HG02840 (cell line): ENCODE measurements at regions not wholly inside any gene's neighbourhood (a gene's known extent, or its start where the extent isn't known, plus 50 kb on each side); places are given as distances from the start of the nearest gene placed in this dataset.

ENCODE experiments used
- ATAC-seq: cut with Tn5 transposase; IDR thresholded peaks from one replicate; pipeline ENCODE4 v1.9.1; 2021; ENCODE audit warnings: mild to moderate bottlenecking, moderate library complexity, moderate number of reproducible peaks; ENCODE audit not compliant: unreplicated experiment, low FRiP score

DNA sequence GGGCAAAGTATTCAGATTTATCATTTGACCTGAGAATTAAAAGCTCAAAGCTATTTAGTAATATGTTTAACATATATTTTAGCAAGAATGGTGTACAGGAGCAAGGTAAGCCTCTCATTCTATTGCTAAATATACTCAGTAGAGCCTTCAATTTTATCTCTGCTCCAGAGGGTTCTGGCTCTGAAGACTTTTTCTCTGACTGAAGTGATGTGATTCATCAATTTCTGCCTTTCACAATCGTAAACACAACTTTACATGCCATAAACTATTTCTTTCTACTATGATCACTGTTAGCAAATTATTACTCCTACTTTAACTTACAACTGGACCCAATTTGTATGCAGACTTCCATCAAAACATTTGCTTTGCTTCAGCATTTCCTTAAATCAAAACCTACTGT is 315.0 kb upstream of the NDST4 start:
- ATAC-seq, result no peak

DNA sequence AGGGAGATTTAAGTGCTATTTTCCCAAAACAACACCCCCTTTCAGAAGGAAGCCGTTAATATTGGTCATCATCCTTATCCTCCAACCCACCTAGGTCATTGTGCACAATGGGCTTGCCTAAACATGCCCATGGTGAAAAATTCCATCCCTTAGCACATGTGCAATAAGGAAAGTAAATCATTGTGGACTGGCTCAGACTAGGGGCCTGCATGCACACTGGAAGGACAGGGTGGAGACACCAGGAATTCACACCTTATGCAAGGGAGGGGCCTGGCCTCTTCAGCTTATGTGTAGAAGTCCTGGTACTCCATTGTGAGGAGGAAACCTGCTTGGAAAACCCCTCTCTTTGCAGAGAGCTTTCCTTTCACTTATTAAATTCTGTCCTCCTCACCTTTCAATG is 311.4 kb upstream of the NDST4 start:
- ATAC-seq, result no peak

DNA sequence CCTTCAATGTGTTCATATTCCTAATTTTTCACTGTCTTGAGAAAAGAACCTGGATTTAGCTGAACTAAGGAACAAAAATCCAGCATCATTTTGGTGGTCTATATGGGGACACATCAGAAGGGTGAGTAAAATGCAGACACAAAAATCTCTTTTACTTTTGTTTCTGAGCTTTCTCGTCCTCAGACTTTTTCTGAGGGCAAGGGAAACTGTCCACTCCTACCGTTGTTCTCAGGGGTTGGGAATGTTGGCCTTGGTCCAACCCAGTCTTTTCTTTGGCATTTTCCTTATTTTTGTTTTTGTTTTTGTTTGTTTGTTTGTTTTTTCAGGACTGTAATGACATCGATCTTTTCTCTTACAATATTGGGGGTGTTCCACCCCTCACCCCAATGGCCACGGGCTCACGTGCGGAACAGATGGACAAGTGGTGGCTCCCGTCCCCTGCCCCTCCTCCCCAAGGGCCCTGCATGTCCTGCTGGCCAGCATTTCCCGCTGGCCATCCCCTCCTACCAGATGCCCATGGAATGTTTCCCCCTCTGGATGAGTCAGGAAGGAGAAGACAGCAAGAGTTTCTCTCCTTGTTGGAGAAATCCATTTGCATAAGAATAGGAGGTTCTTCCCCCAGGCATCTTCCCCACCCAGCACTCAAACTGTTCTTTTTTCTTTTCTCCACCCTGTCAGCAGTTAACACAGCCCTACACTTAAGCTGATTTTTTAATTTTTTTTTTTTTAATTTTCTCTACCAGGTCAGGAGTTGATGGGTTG is 305.4 kb upstream of the NDST4 start:
- ATAC-seq, result no peak

DNA sequence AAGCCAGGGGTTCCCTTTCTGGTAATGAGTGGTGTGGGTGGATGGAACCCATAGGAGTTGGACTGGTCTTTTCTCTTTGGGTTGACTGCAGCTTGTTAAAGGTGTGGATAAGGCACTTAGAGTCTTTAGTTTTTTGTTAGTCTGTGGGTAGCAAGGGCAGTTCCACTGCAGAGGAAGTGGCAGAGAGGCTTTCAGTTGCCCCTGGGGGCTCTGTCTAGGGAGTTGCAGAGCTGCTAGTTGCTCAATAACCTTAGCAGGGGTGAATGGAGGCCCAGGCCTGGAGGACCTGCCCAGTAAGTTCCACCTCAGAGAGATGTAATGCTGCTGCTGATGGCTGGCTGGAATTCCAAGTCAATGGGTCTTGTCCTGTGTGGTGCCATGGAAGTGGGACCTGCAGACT is 282.6 kb upstream of the NDST4 start:
- no peak for ATAC-seq

DNA sequence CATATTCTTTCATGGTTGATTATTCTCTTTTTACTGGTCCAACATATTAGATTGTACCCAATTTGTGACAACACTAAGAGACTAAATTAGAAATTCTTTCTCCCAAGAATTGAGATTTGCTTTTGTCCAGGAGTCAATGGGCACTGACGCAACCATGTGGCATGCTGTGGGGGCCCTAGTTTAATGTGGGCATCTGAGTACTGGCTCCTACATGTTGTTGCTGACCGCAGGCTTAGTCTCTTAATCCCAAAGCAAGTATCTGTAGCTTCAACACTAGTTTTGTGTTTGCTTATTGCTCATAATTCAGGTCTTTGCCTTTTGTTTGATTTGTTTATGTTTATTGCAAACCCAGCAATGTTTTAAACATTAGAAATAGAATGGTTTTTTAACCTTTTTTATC is 263.4 kb upstream of the NDST4 start:
- no peak for ATAC-seq

DNA sequence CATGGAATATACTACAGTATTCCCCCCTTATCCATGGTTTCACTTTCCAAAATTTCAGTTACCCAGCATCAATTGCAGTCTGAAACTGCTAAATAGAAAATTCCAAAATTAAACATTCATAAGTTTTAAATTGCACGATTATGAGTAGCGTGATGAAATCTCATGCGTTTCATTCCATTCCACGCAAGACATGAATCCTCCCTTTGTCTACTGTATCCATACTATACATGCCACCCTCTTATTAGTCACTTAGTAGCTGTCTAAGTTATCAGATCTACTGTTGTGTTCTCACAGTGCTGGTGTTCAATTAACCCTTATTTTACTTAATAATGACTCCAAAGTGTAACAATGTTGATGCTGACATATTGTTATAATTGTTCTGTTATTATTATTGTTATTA is 261.2 kb upstream of the NDST4 start:
- no peak for ATAC-seq

DNA sequence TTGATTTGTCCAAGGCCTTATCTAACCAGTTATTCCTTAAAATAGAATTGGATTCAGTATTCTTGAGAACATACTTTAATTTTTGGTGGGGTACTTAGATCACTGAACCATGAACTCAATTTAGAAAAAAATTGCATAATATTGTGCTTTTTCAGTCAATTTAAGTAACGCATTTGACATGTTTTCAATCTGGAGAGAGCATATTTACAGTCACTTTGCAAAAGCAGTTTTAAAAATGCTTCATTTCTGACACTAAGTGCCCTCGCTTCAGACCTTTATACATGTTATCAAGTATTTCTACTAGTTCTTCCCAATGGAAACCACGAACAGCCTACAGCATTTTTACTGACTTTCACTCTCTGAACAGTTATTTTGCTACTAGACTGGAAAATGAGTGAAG is 257.1 kb upstream of the NDST4 start:
- ATAC-seq, result no peak

DNA sequence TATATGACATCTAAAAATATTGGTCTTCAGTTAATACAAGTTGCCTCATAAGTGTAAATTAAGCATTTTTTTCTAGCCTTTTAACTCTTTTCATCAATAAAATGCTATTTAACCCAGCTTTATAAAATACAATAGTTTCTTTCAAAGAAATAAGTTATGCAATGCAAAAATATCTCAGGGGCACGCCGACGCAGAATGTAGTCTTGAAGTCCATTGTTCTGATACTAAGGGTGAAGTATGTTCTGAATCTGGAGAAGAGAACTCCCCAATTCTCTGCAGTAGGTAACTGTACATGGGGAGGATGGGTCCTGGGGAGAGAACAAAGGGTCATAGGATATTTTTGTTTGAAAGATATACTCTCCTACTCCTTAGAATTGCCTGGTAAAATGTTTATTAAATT is 256.6 kb upstream of the NDST4 start:
- ATAC-seq, result no peak

DNA sequence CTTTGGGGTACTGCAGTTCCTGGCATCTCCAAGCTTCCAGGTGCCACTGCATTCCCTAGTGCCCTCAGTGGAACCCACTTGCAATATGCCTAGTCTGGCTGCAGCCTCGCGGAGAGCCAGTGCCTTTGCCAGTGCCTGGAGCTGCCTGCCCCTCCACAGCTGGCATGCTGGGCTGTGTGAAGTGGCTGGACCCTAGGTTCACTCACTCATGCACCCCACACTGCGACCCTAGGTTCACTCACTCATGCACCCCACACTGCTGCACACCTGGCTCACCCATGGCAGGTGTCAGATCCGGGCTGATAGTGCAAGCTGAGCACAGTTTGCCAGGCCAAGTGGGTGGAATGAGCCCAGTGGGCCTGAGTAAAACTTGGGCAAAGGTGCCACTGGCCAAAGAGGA is 253.0 kb upstream of the NDST4 start:
- no peak for ATAC-seq

DNA sequence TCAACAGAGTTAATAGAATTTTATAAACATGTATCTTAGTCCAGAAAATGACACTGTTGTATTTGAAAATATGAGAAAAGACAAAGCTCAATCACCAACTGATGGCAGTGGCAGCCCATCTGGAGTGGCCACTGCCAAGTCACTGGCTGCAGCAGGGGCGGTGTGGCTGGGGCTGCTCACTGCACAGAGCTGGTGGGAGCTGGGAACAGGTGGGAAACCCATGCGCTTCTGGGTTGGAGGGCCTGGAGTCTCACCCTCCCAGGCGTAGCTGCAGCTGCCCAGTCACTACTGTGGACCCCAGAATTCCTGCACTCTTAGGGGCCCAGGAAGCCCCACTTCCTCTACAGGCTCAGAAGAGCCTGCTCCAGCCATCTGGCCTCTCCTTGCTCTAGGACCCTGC is 251.8 kb upstream of the NDST4 start:
- no peak for ATAC-seq

DNA sequence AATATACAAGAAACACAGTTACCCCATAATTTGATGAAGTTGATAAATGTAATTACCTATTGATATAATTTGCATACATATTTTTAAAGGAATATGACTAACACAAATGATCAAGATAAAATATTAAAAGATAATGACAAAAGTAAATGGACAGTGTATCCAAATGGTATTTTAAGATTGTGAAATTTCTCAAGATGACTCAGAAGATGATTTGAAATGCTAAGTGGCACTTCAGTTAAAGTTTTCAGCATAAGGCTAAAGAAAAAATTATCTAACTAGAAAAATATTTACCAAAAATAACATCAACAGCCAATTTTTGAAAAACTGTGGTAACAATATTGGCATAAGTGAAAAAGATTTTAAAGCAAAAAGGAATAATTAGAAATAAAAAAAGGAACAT is 248.4 kb upstream of the NDST4 start:
- no peak for ATAC-seq

DNA sequence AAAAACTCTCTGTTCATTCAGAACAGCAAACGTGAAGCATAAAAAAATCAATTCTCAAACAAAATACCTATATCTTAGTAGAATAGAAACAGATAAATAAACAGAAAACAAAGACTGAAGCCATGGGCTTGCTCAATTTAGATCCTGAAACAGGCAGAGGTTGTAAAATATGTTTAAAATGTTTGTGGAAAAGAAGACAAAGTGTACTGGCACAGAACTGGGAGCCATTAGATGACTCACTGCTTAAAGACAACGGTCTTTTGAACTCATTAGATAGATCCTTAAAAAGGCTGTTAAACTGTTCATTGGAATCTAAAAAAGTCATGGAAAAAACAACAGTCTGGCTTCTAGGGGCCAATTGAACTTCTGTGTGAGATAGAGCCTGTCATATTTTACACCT is 247.0 kb upstream of the NDST4 start:
- ATAC-seq, result no peak

DNA sequence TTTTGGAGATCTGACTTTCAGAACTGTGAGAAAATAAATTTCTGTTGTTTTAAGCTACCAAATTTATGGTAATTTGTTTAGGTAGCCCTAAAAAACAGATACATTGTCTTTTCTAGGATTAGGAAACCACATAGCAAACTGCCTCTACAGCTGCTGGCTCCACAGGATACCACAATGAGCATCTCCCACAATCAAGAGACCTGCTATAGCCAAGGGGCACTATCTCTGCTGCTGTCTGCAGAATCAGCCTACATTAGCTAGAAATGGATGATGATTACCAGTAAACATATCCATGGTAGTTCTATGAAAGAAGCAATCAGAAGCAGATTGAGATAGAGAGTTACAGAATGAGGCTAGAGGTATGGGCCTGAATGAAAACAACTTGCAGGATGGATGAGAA is 244.4 kb upstream of the NDST4 start:
- ATAC-seq, result no peak

DNA sequence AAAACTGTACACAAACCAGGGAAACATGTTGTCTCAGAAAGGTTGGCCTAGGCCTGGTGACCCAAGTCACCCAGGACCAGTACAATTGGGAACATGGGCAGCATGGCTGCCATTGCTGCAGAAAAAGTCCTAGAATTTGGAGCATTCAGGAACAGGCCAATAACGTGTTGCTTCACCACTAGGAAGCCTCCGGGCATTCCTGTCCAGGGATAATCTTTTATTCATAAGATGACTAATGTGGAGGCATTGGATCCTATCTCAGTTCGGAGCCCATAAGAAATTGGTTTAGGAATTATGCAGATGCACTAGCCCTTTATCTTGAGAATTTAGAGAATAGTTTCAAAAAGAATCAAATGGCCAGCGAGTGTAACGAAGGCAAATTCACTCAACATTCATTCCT is 242.8 kb upstream of the NDST4 start:
- no peak for ATAC-seq

DNA sequence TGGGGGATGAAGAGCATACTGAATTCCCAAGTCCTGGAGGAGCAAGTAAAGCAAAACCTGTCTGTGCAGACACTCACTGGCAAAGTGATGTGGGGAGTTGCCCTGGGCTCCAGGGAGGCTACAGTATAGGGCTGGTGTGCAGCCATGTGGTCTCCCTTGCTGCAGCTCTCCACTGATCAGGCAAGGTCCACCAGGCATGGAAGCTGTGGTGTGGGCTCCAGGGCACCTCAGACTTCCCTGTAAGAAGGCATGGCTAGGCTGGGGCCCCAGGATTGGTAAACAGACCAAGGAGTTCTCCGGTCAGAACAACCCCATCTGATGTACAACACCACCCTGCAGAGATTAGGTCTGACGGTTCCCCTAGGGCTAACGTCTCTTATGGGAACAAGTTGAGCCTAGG is 241.9 kb upstream of the NDST4 start:
- ATAC-seq, result no peak

DNA sequence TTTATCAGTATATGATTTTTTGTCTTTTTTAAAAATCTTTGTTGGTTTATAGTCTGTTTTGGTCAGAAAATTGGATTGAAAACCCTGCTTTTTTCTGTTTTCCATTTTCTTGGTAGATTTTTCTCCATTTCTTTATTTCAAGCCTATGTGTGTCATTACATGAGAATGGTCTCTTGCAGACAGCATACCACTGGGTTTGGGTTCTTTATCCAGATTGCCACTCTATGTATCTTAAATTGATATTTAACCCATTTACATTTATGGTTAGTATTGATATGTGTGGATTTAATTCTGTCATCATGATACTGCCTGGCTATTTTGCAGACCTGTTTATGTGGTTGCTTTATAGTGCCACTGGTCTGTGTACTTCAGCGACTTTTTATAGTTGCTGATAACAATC is 239.9 kb upstream of the NDST4 start:
- no peak for ATAC-seq

DNA sequence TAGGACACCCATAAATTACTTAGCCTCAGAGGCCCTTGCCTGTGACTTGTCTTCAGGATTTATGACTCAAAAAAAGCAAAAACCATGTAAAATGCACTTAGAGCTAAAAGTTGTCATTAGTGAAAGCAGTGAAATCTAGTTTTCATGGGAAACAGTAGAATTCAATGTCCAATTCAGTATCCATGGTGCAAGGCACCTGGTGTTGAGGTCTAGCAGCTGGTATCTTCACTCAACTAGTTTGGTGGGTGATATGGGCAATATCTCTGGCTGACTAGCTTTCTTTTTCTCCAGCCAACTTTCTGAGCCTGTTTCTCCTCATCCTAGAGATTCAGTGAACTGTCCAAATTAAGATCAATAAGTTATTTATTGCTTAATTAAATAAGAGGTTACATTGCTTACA is 229.8 kb upstream of the NDST4 start:
- ATAC-seq, result no peak

DNA sequence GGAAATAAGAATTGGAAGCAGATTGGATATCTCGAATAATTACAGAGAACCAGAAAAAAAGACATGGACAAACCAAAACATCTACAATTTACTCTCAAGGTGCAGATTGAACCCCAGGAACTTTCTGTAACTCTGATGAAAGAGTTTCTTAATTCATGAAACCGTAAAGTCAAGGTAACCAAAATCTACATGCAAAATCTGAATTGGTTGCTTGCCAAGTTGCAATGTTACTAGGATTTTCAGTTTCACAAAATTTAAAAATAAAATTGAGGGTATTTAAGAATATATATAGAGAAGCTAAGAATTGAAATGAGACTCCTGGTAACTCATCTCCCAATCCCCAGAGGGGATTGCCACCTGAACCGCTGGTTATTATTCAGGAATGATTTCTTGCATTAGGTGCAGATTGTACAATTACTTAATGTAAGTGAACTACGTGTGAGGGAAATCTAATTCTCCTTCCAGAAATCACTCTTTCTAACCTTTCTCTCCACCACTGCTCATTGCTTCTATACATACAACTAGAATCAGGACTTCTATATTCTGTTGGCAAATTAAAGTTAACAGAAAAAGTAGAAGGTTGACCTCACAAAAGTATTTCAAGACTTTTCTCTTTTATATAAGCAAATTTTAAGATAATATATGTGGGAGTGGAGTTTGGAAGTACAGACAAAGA is 221.5 kb upstream of the NDST4 start:
- no peak for ATAC-seq

DNA sequence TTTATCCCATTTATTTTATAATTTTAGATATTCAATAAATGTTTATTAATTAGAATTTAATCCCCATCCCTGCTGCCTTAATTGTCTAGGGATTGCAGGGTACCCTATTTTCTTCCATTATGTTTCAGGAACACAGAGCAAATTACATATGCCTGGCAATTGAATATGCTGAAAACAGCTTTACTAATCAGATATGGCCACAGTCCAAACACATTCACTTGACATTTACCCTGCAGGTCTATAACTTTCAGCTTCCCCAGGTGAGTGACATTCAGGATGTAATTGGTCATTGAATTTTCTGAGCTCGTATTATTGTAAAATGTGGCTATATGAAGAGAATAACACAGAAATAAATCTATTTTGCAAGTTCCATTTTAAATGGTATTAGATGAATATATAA is 218.7 kb upstream of the NDST4 start:
- no peak for ATAC-seq

DNA sequence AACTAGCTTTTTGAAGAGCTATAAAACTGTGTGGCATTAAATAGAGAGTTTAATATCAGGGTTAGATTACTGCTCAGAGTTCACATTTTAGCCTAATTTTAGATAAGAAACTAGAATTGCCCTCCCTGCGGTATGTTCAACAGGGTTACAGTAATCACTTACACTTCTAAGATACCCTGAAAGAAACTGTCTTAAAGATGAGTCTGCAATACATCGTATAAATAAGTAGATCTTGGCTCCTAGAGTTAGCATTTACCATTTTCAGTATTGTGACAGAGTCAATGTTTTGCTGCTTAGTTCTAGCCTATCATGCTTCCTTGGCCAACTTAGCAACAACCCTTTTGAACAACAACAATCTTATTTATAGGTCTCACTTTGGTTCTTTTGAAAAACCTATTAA is 217.8 kb upstream of the NDST4 start:
- no peak for ATAC-seq

DNA sequence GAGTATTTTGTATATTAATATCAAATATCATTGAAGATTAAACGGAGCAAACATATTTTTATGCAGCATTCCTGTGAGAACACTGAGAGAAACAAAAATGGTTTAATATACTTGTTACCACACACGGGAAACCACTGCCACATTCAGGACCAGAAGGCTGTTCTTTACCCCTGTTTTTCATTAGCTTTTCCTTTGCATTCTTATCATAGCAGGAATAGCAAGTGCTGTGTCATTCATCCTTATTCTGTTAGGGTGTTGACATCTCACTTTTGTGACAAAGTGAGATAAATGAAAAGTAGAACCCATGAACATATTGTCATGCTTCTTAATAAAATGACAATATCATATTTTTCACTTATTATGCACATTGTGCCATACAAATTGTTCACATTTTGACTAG is 212.4 kb upstream of the NDST4 start:
- no peak for ATAC-seq

DNA sequence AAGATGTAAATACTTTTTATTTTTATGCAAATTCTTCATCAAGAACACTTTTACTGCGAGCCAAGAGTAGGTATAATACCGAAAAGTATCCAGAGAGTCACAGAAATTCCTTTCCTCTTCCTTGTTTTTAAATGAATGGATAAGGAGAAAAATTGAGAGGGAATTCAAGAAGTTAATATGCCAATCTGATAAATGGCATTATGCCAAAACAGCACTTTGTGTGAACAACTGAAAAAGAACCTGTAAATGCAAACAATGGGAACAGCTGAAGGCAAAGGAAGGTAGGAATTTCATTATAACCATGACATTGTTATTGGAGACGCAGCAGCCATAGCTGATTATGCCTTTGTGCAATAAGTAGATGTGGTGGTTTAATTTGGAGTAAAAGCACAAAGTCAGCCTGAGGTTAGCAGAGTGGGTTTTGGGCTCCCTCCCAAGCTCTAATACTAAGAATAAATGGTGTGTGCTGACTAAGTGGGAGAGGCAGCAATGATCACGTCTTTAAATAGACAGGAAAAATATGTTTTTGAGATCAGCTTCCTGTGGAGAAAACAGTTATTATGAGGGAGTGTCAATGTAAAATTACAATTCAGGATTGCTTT is 209.8 kb upstream of the NDST4 start:
- ATAC-seq, result no peak
